Osteoblast (primary cell): ENCODE measurements at regions not wholly inside any gene's neighbourhood (a gene's known extent, or its start where the extent isn't known, plus 50 kb on each side); places are given as distances from the start of the nearest gene placed in this dataset.

ENCODE experiments used
- DNase-seq: peaks from one replicate; pipeline ENCODE4 v3.0.0; 2011; ENCODE audit warnings: low spot score, mixed read lengths; ENCODE audit not compliant: insufficient read length; ENCODE audit errors: missing footprints
- H2AFZ ChIP-seq: 2 replicates; pipeline ENCODE4 v1.6.0; 2011; ENCODE audit warnings: mild to moderate bottlenecking, low read length
- H3K27ac ChIP-seq: 2 replicates; pipeline ENCODE4 v1.5.1; 2011; ENCODE audit warnings: mild to moderate bottlenecking, low read depth, low read length, moderate library complexity
- H3K27me3 ChIP-seq: 2 replicates; pipeline ENCODE4 v1.6.0; 2012; ENCODE audit warnings: mild to moderate bottlenecking, control low read depth, inconsistent platforms, low read length, moderate library complexity; ENCODE audit not compliant: insufficient read depth
- H3K36me3 ChIP-seq: 2 replicates; pipeline ENCODE4 v1.5.1; 2011; ENCODE audit warnings: mild to moderate bottlenecking, low read length, control low read depth, moderate library complexity; ENCODE audit not compliant: insufficient read depth
- H3K4me1 ChIP-seq: 2 replicates; pipeline ENCODE4 v1.5.1; 2011; ENCODE audit warnings: mild to moderate bottlenecking, low read length, control low read depth, moderate library complexity; ENCODE audit not compliant: insufficient read depth
- H3K4me2 ChIP-seq: 2 replicates; pipeline ENCODE4 v1.6.0; 2011; ENCODE audit warnings: mild to moderate bottlenecking, low read length; ENCODE audit not compliant: insufficient read depth
- H3K4me3 ChIP-seq: fragments of 200-600 bp; sonication (generic); 3 replicates; pipeline ENCODE4 v1.5.1; 2012; ENCODE audit warnings: mild to moderate bottlenecking, low read length, inconsistent platforms; ENCODE audit not compliant: insufficient read depth
- H3K79me2 ChIP-seq: 2 replicates; pipeline ENCODE4 v1.6.0; 2012; ENCODE audit warnings: mild to moderate bottlenecking, low read length, control low read depth, inconsistent platforms; ENCODE audit not compliant: insufficient read depth
- H3K9me3 ChIP-seq: 2 replicates; pipeline ENCODE4 v1.5.1; 2011; ENCODE audit warnings: low read depth, low read length, control low read depth
- H4K20me1 ChIP-seq: 2 replicates; pipeline ENCODE4 v1.6.0; 2012; ENCODE audit warnings: mild to moderate bottlenecking, low read length, control low read depth; ENCODE audit not compliant: insufficient read depth
- TF ChIP-seq, protein P1 (sequence below): IDR thresholded peaks from 2 replicates; pipeline ENCODE4 v1.5.1; 2011; ENCODE audit warnings: mild to moderate bottlenecking, low read depth, low read length, moderate library complexity; ENCODE audit errors: extremely low read depth

DNA sequence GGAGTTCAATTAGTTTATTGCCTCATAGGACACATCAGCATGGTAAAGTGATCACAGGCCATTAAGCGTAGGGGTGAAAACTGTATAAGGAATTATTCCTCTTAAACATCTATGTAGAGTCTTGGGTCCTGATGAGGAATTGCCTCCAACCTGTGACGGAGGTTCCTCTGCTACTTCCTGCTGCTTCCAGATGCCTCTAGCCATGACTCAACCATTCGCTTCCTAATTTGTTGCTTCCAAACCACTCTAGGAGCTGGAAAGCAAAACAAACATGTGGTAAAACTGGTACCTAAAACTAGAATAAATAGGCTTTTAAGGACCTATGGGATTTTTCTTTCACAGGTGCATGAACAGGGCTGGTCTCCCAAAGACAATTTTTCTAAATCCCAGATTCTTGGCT lies 253.8 kb downstream of the KLF12 start:
- no peak overlapping the region for H3K27ac ChIP-seq

DNA sequence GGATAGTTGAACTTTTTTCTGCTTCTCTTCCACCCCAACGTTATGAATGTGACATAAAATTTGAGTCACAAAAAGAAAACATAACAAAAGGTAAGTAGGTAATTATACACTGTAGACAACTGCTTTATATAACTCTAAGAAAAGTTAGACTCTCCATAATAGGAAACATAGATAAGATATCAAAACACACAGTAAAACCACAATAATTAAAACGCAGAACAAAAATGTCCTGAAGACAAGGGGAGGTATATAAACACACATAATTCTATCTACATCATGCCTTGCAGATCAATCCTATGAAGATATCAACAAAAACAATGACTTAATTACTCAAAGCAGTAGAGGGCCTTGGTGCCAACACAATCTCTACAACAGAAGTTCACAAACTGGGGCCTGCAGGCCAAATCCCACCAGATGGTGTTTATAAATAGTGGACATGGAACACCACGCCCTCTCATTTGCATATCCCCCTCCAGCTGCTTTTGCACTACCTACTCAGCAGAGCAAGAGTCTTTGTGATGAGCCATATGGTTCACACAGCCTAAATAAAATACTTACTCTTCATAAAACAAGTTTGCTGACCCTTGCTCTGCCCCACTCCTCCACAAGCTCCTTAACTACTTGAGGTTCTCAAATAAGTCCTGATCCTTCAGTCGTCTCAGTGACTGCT lies 254.7 kb downstream of the KLF12 start:
- Histone ChIP-seq H3K36me3 (no peaks in the 10 kb centered on the region), H3K79me2 (peaks cover 76% of the 10 kb centered on the region), H4K20me1 (peaks cover 4% of the 10 kb centered on the region), H3K4me1 (peaks cover 9% of the 10 kb centered on the region), H3K27ac (no peak overlapping the region), H2AFZ (no peak overlapping the region), H3K4me3 (no peak overlapping the region), H3K4me2 (no peak overlapping the region), H3K27me3 (no peaks in the 10 kb centered on the region), H3K9me3 (no peaks in the 10 kb centered on the region)
- TF ChIP-seq, protein P1, sequence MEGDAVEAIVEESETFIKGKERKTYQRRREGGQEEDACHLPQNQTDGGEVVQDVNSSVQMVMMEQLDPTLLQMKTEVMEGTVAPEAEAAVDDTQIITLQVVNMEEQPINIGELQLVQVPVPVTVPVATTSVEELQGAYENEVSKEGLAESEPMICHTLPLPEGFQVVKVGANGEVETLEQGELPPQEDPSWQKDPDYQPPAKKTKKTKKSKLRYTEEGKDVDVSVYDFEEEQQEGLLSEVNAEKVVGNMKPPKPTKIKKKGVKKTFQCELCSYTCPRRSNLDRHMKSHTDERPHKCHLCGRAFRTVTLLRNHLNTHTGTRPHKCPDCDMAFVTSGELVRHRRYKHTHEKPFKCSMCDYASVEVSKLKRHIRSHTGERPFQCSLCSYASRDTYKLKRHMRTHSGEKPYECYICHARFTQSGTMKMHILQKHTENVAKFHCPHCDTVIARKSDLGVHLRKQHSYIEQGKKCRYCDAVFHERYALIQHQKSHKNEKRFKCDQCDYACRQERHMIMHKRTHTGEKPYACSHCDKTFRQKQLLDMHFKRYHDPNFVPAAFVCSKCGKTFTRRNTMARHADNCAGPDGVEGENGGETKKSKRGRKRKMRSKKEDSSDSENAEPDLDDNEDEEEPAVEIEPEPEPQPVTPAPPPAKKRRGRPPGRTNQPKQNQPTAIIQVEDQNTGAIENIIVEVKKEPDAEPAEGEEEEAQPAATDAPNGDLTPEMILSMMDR, result no peak
- DNase-seq, result no peak

More for the DNA sequence above, 253.8 kb downstream of the KLF12 start:
- Histone ChIP-seq H3K9me3 (no peaks in the 10 kb centered on the region), H4K20me1 (peaks cover 4% of the 10 kb centered on the region), H3K4me1 (peaks cover 9% of the 10 kb centered on the region), H3K36me3 (no peaks in the 10 kb centered on the region), H2AFZ (no peak overlapping the region), H3K4me3 (no peak overlapping the region), H3K27me3 (no peaks in the 10 kb centered on the region), H3K79me2 (peaks cover 80% of the 10 kb centered on the region), H3K4me2 (no peak overlapping the region)
- DNase-seq, result no peak
- TF ChIP-seq, protein P1, result no peak

DNA sequence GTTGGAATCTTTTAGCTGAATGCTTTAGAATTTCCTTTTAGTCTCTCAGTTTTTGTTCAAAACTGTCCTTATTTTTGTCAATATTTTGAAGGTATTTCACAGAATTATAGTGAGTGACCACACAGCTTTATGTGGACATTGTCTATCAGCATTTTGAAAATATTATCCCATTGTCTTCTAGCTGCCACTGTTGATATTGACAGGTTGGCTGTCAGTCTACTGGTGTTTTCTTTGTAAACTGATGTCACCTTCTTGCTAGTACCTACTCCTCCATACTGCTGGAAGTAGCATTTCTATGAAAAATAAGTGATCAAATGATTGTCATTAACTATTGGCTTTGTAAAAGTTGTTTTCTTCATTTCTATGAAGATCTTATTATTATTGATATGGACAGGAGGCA lies 256.8 kb downstream of the KLF12 start:
- Histone ChIP-seq H3K4me2 (no peak overlapping the region), H3K4me3 (no peak overlapping the region), H3K79me2 (peaks cover 74% of the 10 kb centered on the region), H3K9me3 (no peaks in the 10 kb centered on the region), H3K4me1 (peaks cover 14% of the 10 kb centered on the region), H3K36me3 (no peaks in the 10 kb centered on the region), H3K27ac (no peak overlapping the region), H4K20me1 (peaks cover 4% of the 10 kb centered on the region), H3K27me3 (no peaks in the 10 kb centered on the region), H2AFZ (no peak overlapping the region)
- TF ChIP-seq, protein P1, result no peak
- no peak for DNase-seq

DNA sequence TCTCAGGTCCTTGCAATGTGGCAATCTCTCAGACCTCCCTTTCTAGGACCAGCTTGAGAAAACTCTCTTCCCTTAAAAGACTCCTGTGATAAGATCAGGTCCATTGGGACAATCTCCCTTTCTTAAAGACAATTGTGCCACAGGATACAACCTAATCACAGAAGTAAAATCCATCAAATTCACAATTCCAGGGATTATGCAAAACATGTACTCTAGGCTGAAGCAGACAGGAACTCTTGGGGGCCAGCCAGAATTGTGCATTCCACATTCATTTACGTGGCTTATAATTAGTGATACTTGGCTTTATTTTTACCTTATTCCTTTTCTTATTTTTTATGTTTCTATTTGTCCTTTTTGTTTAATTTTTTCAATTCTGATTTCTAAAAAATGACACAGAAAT lies 257.9 kb downstream of the KLF12 start:
- no peak overlapping the region for H3K4me2 ChIP-seq
- peak overlapping the region; percentile 18 for H3K27ac ChIP-seq
- DNase-seq, result no peak

More for the DNA sequence above, 257.9 kb downstream of the KLF12 start:
- no peak overlapping the region for H3K4me3 ChIP-seq
- H3K36me3 ChIP-seq, result no peaks in the 10 kb centered on the region
- no peak overlapping the region for H2AFZ ChIP-seq
- peaks cover 4% of the 10 kb centered on the region for H4K20me1 ChIP-seq
- TF ChIP-seq, protein P1, result no peak
- H3K27me3 ChIP-seq, result no peaks in the 10 kb centered on the region
- peaks cover 25% of the 10 kb centered on the region for H3K4me1 ChIP-seq
- H3K9me3 ChIP-seq, result no peaks in the 10 kb centered on the region
- peaks cover 66% of the 10 kb centered on the region for H3K79me2 ChIP-seq
